Tibial nerve (tissue), 4 donors: ENCODE measurements at regions not wholly inside any gene's neighbourhood (a gene's known extent, or its start where the extent isn't known, plus 50 kb on each side); places are given as distances from the start of the nearest gene placed in this dataset.

Source experiments
- DNase-seq, 2 donors: peaks; one replicate each; pipeline ENCODE4 v3.0.0-alpha.2; 2019; ENCODE audit warnings: low spot score in 2 of 2
- H3K27ac ChIP-seq, 4 donors: fragments of 200-600 bp; sonication (generic) in 3 of 4; one replicate each; pipeline ENCODE4 v1.5.1; 2017 to 2019; ENCODE audit warnings: mild to moderate bottlenecking in 1 of 4
- H3K27me3 ChIP-seq, 2 donors: fragments of 200-600 bp; sonication (generic) in 1 of 2; one replicate each; pipeline versions ENCODE4 v1.5.1 to v1.6.0; 2017 to 2019
- H3K36me3 ChIP-seq, 3 donors: fragments of 200-600 bp; sonication (generic); one replicate each; pipeline ENCODE4 v1.5.1; 2018 to 2019
- H3K4me1 ChIP-seq, 4 donors: fragments of 200-600 bp; sonication (generic) in 3 of 4; one replicate each; pipeline ENCODE4 v1.5.1; 2017 to 2019
- H3K4me3 ChIP-seq, 4 donors: fragments of 200-600 bp; sonication (generic) in 3 of 4; one replicate each; pipeline ENCODE4 v1.5.1; 2017 to 2019; ENCODE audit warnings: mild to moderate bottlenecking in 1 of 4, moderate library complexity in 1 of 4
- H3K9me3 ChIP-seq, 4 donors: fragments of 200-600 bp; sonication (generic) in 3 of 4; one replicate each; pipeline ENCODE4 v1.5.1; 2017 to 2019
- CTCF ChIP-seq, 5 experiments: fragments of 200-600 bp in 3 of 5; fragments of 450-650 bp in 2 of 5; sonication (generic) in 3 of 5; IDR thresholded peaks; one replicate each; pipeline ENCODE4 v1.5.1; 2016 to 2019; ENCODE audit warnings: antibody characterized with exemption in 5 of 5, mild to moderate bottlenecking in 3 of 5, moderate library complexity in 2 of 5
- EP300 ChIP-seq, 2 donors: sonication (generic); formaldehyde crosslinking; IDR thresholded peaks; one replicate each; pipeline ENCODE4 v1.6.1; 2017; ENCODE audit warnings: antibody characterized with exemption in 2 of 2, mild to moderate bottlenecking in 1 of 2
- POLR2A ChIP-seq, 2 donors: fragments of 450-650 bp; IDR thresholded peaks; one replicate each; pipeline ENCODE4 v1.6.1; 2017; ENCODE audit warnings: antibody characterized with exemption in 2 of 2, mild to moderate bottlenecking in 2 of 2, moderate library complexity in 2 of 2
- WGBS, 2 donors: methylation state at CpG; one replicate each; pipeline ENCODE4 v1.1.5; 2018; 5-methylcytosine and 5-hydroxymethylcytosine counted together

GRCh38 chr2:212922701-212923100, 228.7 kb downstream of the IKZF2 start:
- Histone ChIP-seq H3K4me1 (peaks cover 0 to 13% (median 5%) of the 10 kb centered on the region in 4 donors), H3K27ac (no peak overlapping the region), H3K27me3 (no peaks in the 10 kb centered on the region), H3K4me3 (no peak overlapping the region), H3K9me3 (peaks cover 0 to 4% (median 0%) of the 10 kb centered on the region in 4 donors), H3K36me3 (no peaks in the 10 kb centered on the region)
- no peak for DNase-seq
- TF ChIP-seq EP300 (IDR thresholded peaks at IDR 0.05): no peak
- TF ChIP-seq CTCF (IDR thresholded peaks at IDR 0.05): no peak
- TF ChIP-seq POLR2A (IDR thresholded peaks at IDR 0.05): no peak
- WGBS, 2 donors: 78 to 85% methylated on average over 2 of the region's 2 CpGs

- Histone ChIP-seq H3K9me3 (peaks cover 0 to 4% (median 0%) of the 10 kb centered on the region in 4 donors), H3K36me3 (no peaks in the 10 kb centered on the region), H3K27me3 (no peaks in the 10 kb centered on the region), H3K27ac (no peak overlapping the region), H3K4me1 (peaks cover 0 to 6% (median under 1%) of the 10 kb centered on the region in 4 donors), H3K4me3 (no peak overlapping the region)
- no peak for DNase-seq
- TF ChIP-seq EP300 (IDR thresholded peaks at IDR 0.05) (no peak), POLR2A (IDR thresholded peaks at IDR 0.05) (no peak), CTCF (IDR thresholded peaks at IDR 0.05) (no peak)
Observed at GRCh38 chr2:212921711-212922110, 229.7 kb downstream of the IKZF2 start.

DNA sequence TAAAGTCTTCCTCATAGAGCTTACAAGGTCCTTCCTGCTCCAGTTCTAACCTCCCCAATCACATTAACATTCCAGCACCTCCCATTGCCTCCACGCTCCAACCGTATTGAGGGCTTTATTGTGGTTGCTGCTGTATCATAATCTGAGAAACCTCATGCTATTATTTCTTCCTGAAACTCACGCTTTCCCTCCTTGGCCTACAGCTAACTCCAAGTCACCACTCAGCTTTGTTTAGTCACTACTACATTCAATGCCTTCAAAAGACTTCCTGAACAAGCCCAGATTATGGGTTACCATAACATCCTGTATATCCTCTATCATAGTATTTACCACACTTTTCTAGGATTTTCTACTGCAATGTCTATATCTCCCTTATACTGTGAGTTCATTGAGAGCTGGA, 230.4 kb downstream of the IKZF2 start:
- no peak for TF ChIP-seq POLR2A (IDR thresholded peaks at IDR 0.05)
- peaks cover 0 to 4% (median 0%) of the 10 kb centered on the region in 4 donors for H3K9me3 ChIP-seq
- H3K27me3 ChIP-seq: no peaks in the 10 kb centered on the region
- WGBS, 2 donors: 86 to 88% methylated on average over 3 of the region's 3 CpGs
- H3K4me1 ChIP-seq: no peaks in the 10 kb centered on the region
- H3K27ac ChIP-seq: no peak overlapping the region
- H3K36me3 ChIP-seq: no peaks in the 10 kb centered on the region
- DNase-seq: no peak
- H3K4me3 ChIP-seq: no peak overlapping the region

- DNase-seq: no peak
- Histone ChIP-seq H3K36me3 (no peaks in the 10 kb centered on the region), H3K4me3 (no peak overlapping the region), H3K27ac (no peak overlapping the region), H3K27me3 (no peaks in the 10 kb centered on the region), H3K4me1 (no peaks in the 10 kb centered on the region), H3K9me3 (no peaks in the 10 kb centered on the region)
- TF ChIP-seq EP300 (IDR thresholded peaks at IDR 0.05): no peak
- TF ChIP-seq CTCF (IDR thresholded peaks at IDR 0.05): no peak
- TF ChIP-seq POLR2A (IDR thresholded peaks at IDR 0.05): no peak
- 76 to 87% methylated on average over 2 of the region's 2 CpGs for WGBS, 2 donors
Observed at GRCh38 chr2:212919238-212919637, 232.2 kb downstream of the IKZF2 start.

- H3K27ac ChIP-seq: no peak overlapping the region
- no peaks in the 10 kb centered on the region for H3K4me1 ChIP-seq
- no peak overlapping the region for H3K4me3 ChIP-seq
- H3K36me3 ChIP-seq: no peaks in the 10 kb centered on the region
- H3K27me3 ChIP-seq: no peaks in the 10 kb centered on the region
- no peak for DNase-seq
- no peak for TF ChIP-seq CTCF (IDR thresholded peaks at IDR 0.05)
- TF ChIP-seq EP300 (IDR thresholded peaks at IDR 0.05): no peak
- TF ChIP-seq POLR2A (IDR thresholded peaks at IDR 0.05): no peak
- no peaks in the 10 kb centered on the region for H3K9me3 ChIP-seq
Observed at GRCh38 chr2:212918336-212918735, 233.1 kb downstream of the IKZF2 start.

GRCh38 chr2:212915121-212915782, 236.2 kb downstream of the IKZF2 start:
- Histone ChIP-seq H3K4me3 (no peak overlapping the region), H3K4me1 (peaks cover 0 to 7% (median 0%) of the 10 kb centered on the region in 4 donors), H3K36me3 (no peaks in the 10 kb centered on the region), H3K9me3 (no peaks in the 10 kb centered on the region), H3K27ac (no peak overlapping the region), H3K27me3 (no peaks in the 10 kb centered on the region)
- no peak for DNase-seq
- 83 to 86% methylated on average over 4 of the region's 4 CpGs for WGBS, 2 donors
- TF ChIP-seq CTCF (IDR thresholded peaks at IDR 0.05) (no peak), POLR2A (IDR thresholded peaks at IDR 0.05) (no peak), EP300 (IDR thresholded peaks at IDR 0.05) (no peak)
